RPMI8226 (cell line): ENCODE measurements at regions not wholly inside any gene's neighbourhood (a gene's known extent, or its start where the extent isn't known, plus 50 kb on each side); places are given as distances from the start of the nearest gene placed in this dataset.
"Not testable (repeated sequence)": the region's sequence is repeated elsewhere in the genome, so short reads cannot be mapped to it uniquely, and the experiment has no call there.

ENCODE experiments used
- DNase-seq: peaks from one replicate; pipeline ENCODE4 v3.0.0-alpha.2; 2015

DNA sequence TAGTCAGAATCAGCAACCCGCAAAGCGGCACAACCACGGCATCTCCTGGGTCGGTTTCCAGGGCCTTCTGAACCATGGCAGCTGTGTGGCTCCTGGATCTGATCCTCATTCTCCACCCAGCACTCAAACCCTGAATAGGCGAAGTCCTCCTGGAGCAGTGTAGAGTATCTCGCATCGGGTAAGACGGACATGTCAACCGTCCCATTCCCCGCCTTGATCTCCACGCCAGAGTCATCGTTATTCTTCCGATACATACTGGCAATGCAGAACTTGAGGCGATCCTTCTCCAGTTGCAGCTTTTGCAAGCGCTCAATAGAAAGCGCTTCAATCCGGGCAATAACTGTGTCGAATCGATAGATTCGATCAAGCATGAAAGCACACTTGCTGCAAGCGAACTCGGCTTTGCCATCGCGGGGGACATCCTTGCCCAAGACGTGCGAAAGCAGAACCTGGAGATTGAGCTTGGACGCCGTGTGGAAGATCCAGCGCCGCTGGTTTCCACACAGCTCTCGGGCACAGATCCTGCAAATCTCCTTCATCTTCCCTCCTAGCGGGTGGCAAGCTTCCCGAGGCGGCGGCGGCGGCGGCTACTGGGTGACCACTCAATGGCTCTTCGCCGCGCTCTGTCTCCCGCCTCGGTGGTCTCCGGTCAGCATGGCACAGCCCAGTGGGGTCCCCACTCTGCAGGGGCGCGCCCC is 142.9 kb downstream of the NBPF8 start:
- DNase-seq: peak; percentile 6

DNA sequence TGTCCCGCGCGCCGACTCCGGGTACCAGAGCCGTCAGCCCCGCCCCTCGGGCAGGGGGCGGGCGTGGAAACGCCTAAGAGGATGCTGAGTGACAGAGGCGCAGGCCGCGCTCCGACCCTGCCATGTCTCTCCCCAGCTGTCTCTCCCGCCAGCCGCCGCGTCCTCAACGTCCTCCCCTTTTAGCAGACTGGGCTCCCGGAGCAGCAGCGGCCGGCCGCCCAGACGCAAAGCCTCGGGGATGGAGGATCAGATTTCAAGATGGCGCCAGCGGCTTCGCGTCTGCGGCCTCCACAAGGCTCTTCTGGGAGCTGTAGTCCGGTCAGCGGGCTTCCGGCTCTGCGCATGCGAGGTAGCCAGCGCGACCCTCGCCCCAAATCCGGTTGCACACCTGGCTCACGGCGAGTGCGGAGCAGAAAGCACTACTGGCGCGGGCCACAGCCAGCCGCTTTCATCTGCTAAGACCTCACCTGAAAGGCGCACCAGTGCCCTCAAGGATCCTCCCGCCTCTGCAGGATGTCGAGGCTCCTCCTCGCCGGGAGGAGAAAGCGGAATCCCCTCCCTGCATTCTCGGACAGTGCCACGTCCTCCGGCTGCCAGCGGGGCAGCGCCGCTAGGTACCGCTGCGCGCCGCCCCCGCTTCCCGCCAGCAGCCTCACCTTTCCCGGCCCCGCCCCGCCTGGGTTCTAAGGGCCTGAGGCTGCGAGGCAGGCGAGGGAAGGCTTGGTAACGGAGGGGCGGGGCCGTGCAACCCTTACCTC is 143.6 kb downstream of the NBPF8 start:
- DNase-seq: peak; percentile 76

DNA sequence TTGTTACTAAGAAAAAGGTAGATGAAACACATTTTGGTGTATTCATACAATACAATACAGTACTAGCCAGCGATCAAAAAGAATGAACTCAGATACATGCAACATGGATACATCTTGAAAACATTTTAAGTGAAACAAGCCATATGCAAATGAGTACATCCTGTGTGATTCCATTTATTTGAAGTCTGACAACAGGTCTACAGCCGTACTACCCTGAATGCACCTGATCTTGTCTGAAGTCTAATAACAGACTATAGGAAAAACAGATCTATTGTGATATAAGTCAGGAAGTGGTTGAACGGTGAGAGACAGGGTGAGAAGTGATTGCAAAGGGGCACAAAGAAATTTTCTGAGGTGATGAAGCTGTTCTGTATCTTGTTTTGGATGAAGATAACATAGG is 146.9 kb downstream of the NBPF8 start:
- DNase-seq: not testable (repeated sequence)

DNA sequence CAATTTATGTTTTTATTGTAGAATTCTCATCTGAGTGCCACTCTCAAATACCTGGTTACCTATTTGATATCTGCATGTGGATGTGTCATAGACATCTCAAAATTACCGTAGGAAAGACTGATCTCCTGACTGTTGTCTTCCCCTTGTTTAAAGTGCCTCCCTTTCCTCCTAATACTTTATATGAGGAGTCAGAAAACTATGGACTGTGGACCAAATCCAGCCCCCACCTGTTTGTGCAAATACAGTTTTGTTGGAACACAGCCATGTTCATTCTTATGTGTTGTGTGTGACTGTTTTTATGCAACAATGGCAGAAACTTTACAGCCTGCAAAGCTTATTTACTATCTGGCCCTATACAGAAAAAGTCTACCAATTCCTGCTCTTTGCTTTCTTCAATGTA is 150.6 kb downstream of the NBPF8 start:
- DNase-seq: not testable (repeated sequence)

DNA sequence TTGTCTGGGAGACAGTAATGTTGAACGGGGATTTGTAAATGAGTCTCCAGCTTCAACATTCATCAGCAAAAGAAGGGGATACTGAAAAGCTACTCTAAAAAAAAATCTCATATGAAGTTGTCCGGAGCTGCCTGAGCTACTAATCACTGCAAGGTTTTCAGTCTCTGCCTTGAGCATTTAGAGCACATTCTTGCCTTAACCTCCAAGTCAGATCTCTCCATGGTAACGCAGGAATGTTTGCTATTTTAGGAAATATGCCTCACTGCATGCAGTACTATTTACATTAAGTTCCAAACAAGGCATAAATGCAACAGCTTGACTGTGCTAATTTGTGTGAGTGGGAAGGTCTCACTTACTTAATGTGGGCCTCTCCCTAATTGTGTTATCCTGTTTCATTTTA is 152.8 kb downstream of the NBPF8 start:
- not testable (repeated sequence) for DNase-seq

DNA sequence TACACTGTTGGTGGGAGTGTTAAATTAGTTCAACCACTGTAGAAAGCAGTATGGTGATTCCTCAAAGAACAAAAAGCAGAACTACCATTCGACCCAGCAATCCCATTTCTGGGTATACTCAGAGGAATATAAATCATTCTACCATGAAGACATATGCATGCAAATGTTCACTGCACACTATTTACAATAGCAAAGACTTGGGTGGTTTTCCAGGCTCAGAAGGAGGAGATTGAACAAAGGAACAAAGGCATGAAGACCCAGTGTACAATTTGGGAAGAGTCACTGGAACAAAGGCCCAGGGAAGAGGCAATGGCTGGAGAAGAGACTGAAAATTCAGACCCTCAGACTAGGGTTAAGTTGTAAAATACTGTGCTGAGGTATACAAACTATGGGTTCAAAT is 148.5 kb upstream of the NBPF26 start:
- DNase-seq: not testable (repeated sequence)

DNA sequence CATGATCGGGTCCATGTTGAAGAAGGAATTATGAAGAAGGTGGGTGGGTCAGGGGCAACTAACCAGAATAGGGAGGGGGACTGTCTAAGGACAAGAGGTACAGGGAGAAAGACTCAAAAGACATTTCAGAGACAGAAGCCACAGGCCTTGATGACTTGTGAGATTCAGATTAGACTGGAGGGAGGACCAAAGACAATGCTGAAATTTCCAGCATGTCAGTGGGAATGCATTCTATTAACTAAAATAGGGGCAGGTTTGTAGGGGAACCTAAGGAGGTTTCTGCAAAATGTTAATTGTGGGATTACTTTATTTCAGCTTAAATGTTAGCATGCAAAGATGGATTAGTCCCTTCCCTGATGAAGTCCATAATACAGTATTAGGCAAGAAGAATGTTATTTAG is 141.6 kb upstream of the NBPF26 start:
- DNase-seq: not testable (repeated sequence)

DNA sequence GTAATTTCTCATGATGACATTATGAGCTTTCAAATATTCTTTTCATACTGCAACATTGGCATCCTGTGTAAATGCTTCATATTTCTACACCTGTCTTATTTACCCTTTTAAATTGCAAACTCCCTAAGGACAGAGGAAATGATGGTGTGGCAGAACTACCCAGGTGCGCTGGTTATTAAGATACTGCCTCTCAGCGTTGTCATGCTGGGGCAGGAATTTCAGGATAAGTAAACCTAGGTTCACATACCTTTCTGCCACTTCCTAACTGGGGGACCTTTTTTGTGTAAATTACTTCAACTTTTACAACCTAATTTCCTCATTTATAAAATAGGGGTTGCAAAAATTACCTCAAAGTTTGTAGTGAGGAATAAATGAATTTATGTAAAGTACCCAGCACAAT is 137.7 kb upstream of the NBPF26 start:
- not testable (repeated sequence) for DNase-seq

DNA sequence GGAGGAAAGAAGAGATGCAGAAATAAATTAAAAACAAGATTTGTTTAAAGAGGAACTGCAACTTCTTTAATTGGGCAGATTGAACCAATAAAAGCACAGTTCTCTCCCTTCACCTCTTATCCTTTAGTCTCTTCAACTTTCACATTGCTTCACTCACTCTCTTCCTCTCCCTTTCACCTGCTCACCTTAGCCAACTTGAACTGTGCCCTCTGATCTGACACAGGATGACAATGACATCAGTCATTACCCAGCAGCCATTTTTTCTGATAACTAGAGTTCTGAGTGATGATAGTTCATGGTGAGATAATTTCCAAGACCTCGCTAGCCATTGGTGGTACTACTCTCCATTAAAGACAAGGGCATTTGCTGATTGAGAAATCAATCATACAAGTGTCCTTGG is 134.9 kb upstream of the NBPF26 start:
- not testable (repeated sequence) for DNase-seq

DNA sequence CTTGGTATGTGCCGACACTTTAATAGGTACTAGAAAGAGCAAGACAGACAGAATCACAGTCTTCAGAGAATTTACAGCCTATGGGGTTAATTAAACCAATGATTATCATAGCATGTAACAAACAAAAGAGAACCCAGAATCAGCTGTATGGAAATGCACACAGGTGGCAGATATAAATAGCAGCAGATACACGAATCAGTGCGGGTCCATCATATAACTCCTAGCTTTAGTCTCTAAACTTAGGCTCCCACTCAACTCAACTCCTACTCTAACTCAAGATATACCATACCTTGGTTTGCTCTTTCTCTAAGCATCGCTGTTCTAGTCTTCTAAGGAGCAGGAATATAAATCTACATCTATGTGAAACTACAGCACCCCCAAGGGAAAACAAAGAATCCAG is 132.0 kb upstream of the NBPF26 start:
- DNase-seq: not testable (repeated sequence)

DNA sequence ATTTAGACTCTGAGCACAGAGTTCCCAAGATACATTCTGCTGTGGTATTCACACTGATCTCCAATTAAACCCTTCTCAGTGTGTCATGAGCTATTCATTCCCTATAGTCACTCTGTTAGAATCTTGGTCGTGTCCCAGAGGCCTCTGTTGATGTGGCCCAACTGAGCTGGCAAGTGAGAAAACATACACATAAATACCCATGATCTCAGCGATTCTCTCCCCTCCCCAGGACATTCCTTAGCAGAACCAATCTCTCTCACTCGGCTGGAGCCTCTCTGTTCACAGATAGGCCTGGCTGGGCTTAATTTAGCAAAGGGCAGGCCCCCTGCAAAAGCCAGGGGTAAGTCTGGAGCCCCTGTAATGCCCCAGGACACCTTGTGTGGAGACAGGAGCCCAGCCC is 130.8 kb upstream of the NBPF26 start:
- DNase-seq: not testable (repeated sequence)

DNA sequence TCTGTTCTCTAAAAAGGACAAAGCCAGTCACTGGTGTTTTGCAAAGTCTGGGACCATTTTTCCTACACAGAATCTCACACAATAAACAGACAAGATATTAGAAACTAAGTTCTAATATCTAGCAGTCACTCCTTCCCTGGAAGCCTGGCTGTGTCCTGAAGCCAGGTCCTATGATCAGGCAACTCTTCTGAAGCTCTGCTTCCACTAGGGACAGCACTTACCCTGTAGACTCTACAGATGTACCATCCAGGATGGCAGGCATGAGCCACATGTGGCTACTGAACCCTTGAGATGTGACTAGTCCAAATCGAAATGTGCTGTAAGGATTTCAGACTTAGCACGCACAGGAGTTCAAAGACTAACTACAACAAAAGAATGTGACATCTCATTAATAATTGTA is 130.1 kb upstream of the NBPF26 start:
- DNase-seq: not testable (repeated sequence)

DNA sequence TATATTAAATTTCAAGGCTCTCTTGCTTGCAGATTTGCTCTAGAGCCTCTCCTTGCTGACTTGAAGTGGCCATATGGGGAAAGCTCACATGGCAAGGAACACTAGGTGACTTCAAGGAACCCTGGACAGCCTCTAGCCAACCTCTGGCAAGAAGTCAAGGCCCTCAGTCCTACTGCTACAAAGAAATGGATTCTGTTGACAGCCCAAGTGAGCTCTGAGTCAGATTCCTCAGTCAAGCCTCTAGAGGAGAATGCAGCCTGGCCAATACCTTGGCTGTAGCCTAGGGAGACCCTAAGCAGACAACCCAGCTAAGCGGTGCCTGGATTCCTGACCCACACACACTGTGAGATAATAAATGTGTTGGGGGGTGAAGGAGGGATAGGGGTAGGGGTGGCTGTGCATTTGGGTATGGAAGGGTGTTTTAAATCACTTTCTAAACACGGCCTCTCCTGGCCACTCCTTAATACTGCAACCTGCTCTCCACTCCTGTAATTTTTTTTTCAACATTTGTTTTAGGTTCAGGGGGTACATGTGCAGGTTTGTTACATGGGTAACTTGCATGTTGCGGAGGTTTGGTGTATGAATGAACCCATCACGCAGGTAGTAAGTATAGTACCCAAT is 125.3 kb upstream of the NBPF26 start:
- DNase-seq: not testable (repeated sequence)

DNA sequence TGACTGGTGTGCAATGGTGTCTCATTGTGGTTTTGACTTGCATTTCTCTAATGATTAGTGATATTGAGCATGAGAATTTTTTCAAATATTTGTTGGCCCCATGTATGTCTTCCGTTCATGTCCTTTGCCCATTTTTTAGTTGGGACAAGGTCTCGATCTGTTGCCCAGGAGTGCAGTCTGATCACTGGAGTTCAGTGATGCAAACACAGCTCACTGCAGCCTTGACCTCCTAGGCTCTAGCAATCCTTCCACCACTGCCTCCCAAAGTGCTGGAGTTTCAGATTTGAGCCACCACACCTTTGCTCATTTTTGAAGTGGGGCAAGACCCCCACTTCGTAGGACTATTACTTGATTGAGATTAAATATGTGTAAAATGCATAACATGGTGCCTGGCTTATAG is 124.2 kb upstream of the NBPF26 start:
- DNase-seq: not testable (repeated sequence)

DNA sequence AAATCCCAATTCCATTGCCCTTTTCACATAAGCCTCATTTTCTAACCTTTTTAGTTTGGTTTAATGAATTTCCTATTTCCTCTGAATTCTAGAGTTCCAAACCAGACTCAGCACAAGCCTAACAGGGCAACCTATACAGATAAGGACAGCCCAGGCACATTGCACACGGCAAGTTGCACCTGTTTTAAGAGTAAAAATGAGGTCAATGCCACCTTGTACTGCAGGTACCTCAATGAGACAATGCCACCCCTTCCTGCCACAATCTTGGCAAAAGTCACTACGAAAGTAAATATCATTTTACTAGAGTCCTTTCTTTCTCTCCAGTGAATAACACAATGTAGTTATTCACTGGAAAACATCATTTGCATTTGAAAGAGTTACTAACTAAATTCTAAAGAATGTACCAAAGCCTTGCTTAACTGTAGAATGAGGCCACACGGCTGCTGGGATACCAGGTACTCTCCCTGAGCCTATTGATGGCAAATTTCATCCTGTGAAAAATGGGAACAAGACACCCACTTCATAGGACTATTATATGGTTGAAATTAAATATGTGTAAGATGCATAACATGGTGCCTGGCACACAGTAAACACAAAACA is 123.2 kb upstream of the NBPF26 start:
- not testable (repeated sequence) for DNase-seq

DNA sequence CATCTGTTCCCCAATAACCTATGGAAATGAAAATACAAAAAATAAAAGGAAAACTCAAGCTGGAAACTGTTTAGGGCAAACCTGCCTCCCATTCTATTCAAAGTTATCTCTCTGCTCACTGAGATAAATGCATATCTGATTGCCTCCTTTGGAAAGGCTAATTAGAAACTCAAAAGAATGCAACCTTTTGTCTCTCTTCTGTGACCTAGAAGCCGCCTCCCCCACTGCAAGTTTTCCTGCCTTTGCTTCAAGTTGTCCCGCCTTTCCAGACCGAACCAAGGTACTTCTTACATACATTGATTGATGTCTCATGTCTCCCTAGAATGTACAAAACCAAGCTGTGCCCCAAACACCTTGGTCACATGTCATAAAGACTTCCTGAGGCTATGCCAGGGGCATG is 115.9 kb upstream of the NBPF26 start:
- not testable (repeated sequence) for DNase-seq

DNA sequence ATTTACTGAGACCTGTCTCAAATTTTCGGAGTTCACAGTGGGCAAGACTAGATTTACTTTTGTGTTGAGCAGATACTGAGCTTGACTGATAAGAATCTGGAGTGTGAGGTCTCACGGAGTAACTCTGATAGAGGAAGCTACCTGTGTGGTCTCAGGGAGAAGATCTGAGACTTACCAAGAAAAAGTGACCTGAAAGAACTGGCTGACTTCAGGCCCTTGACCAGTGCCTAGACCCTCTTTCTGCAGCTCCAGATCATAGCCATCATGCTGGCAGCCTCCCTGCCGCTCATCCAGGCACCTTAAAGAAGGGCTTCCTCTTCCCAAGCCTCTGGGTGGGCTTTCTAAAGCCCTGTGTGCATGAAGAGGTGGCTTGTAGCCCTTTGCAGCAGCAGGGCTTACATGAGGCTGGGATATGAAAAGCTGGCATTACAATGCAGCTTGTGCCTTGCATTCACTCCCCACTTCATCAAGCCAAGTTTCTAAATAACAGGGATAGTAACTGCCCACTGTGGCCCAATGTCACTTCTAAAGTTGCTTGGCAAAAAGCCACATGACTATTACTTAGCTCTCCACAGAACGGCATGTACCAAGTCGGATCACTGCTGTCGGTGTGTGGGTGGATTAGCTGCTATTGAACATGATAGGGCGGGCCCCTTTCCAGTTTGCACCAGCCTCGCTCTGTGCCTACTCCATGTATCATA is 115.3 kb upstream of the NBPF26 start:
- not testable (repeated sequence) for DNase-seq

DNA sequence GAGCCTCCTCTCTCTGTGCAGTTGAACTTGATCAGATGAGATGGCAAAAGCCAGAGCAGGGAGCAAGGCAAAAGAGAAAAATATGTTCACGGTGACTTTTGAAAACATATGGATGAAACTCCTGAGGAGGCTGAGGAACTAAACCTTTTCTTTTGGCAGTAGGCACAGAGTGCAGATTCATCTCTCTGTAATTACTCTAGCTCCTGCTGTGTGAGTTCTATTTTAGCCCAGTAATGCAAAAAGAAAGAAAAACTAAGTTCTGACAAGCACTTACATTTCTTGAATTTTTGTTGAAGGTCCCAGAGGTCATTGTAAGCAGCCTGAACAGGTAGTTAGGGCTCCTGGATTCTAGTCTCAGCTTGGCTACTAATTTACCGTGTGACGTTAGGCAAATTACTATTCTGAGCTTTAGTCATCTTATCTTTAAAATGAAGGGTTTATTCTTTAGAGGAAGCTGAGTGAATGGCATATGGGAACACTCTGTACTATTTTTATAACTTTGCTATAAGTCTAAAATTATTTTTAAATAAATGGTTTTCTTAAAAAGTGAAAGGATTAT is 114.7 kb upstream of the NBPF26 start:
- not testable (repeated sequence) for DNase-seq

DNA sequence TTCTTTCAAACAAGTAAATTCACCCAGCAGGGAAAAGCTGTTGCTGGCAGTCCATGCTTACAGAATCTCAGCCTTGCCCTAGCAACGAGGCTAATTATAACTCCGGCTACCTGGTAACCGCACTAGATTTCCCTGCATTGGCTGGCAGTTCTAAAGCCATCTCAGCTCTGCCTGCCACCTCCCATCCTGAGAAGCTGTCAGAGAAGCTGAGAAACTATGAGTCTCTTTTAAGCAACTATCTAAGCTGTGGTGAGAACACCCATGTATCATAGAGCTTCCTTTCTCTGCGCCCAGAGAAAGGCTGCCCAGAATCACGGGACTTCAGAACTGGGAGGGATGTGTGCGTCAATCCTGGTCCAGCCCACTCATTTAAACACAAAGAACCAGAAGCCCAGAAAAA is 113.9 kb upstream of the NBPF26 start:
- not testable (repeated sequence) for DNase-seq

DNA sequence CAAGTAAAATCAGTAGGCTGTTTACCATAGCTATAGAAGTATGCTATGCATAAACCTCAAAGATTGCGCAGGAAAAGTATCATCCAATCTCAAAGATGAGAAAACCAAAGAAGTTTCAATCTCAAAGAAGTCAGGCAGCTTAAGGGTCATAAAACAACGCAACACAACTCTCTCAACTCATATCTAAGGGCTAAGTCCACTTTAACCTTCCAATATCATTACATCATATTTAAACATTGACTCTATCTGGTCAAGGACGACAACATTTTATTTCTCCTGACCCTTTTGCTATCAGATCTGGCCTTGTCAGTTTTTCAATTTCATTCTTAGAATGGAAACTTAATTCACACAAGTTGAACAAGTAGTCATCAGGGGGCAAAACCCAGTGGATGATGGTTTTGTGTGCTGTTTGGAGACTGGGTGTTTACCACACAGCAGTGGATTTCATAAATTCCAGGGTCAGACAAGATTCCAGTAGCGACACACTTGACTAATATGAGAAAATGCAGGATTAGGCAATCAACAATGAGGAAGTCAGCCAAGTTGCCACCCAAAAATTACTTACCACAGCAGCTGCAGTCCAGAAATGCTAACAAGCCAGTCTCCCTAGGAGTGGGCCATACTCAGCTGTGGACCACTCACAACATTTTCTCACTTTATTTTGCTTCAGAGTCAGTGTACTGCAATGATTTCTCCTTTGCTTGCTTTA is 108.7 kb upstream of the NBPF26 start:
- not testable (repeated sequence) for DNase-seq

DNA sequence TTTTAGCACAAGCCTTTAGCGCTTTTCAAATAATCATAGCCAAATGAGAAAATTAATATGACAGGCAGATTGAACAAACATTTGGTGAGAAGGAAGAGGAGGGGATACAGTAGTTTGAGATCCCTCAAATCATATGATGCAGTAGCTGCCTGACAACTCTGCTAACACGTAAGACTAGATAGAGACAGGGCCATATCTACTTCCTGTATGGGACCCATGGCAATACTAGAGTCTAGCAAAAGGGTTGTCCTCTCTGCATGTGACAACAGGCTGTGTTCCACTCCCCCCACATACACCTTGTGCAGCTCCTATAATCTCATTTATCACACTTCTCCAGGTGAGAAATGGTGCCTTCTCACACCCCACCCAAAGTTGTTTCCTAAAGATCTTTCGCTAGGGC is 106.3 kb upstream of the NBPF26 start:
- not testable (repeated sequence) for DNase-seq
